MG63 (cell line): ENCODE measurements at regions not wholly inside any gene's neighbourhood (a gene's known extent, or its start where the extent isn't known, plus 50 kb on each side); places are given as distances from the start of the nearest gene placed in this dataset.
"Not testable (repeated sequence)": the region's sequence is repeated elsewhere in the genome, so short reads cannot be mapped to it uniquely, and the experiment has no call there.

Experiments used
- DNase-seq: peaks from one replicate; pipeline ENCODE4 v3.0.0-alpha.2; 2020
- H3K27me3 ChIP-seq: fragments of 250-450 bp; sonication (Bioruptor Pico); 2 replicates; pipeline ENCODE4 v1.5.1; 2020; ENCODE audit warnings: mild to moderate bottlenecking, moderate library complexity
- H3K36me3 ChIP-seq: fragments of 250-450 bp; sonication (Bioruptor Pico); 2 replicates; pipeline ENCODE4 v1.5.1; 2020; ENCODE audit warnings: mild to moderate bottlenecking, moderate library complexity
- H3K4me3 ChIP-seq: fragments of 250-450 bp; sonication (Bioruptor Pico); 2 replicates; pipeline ENCODE4 v1.5.1; 2020; ENCODE audit warnings: mild to moderate bottlenecking, moderate library complexity
- H3K9me3 ChIP-seq: fragments of 250-450 bp; sonication (Bioruptor Pico); 2 replicates; pipeline ENCODE4 v1.5.1; 2020; ENCODE audit warnings: mild to moderate bottlenecking, moderate library complexity

DNA sequence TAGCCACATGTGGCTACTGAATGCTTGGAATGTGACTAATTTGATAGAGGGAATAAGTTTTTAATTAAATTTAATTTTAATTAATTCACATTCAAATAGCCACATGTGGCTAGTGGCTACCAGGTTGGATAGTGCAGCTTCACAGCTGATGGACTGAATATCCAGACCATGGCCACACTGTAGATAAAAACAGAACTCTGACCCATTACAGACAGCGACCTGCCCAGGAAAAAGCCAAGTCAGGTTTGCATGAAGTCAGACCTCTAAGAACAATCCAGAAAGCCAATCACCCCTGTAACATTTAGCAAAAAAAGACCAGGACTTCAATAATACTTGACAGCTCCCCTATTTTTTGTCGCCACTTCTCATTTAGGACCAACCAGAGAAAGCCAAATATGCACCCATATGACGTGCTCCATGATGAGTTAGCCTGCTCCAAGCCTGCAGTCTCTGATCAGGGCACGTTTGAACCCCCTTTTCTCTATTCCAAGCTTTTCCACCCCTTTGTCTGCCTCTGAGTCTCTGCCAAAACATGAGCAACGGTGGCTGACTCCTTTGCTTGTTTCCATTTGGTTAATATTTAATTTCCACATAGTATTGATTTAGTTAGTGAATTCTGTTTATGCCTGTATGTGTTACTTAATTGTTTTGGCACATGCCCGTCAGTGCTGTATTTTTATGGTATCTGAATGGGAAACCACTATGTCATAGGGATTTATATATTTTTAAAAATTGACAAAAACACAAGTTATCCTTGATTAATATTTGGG is 636.3 kb downstream of the UTRN start:
- Histone ChIP-seq H3K9me3 (no peaks in the 10 kb centered on the region), H3K27me3 (no peaks in the 10 kb centered on the region), H3K36me3 (no peaks in the 10 kb centered on the region), H3K4me3 (no peak overlapping the region)
- DNase-seq, result no peak

DNA sequence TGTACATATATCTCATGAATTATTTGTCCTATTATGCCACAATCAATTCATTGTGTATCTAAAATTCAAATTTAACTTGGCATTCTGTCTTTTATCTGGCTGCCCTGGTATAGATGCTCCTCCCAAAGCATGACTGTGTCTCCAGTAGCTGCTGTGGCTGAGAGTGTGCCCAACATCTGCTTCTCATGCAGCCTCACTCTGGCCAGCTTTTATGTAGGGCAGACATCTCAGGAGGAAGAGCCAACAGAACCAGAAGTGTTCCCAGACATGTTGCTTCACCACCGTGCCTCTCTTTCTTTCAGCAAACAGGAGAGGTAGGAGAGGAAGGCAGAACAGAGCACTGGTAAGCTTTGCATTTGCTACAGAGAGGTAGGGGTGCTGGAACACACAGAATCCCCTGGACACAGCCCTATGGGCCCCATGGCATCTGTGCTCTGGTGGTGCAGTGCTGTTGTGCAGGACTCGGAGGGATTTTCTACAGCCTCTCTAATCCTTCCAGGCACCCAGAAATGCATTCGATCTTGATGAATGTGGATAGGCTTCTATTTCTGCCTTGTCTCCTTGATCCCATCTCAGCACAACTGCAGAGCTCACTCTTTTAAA is 637.1 kb downstream of the UTRN start:
- peak; percentile 36 for DNase-seq
- Histone ChIP-seq H3K9me3 (no peaks in the 10 kb centered on the region), H3K27me3 (no peaks in the 10 kb centered on the region), H3K36me3 (no peaks in the 10 kb centered on the region), H3K4me3 (no peak overlapping the region)

DNA sequence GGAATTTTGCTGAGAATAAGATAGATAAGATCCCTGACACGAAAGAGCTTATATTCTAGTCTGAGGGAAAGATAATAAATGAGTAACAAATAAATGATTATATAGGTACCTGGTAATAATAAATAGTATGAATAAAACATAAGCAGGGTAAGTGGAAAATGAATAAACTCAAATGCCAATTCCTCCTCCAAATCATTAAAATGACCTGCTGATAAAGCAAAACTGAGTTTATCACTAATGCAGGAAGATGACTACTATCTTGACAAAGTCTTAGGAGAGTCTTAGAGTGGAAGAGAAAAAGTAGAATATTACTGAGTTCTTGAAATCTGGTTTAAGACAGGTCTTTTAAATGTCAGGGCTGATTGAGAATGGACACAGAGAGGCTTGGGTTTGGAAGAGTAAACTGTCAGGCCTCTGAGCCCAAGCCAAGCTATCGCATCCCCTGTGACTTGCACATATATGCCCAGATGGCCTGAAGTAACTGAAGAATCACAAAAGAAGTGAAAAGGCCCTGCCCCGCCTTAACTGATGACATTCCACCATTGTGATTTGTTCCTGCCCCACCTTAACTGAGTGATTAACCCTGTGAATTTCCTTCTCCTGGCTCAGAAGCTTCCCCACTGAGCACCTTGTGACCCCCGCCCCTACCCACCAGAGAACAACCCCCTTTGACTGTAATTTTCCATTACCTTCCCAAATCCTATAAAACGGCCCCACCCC is 637.8 kb downstream of the UTRN start:
- not testable (repeated sequence) for H3K27me3 ChIP-seq, DNase-seq

DNA sequence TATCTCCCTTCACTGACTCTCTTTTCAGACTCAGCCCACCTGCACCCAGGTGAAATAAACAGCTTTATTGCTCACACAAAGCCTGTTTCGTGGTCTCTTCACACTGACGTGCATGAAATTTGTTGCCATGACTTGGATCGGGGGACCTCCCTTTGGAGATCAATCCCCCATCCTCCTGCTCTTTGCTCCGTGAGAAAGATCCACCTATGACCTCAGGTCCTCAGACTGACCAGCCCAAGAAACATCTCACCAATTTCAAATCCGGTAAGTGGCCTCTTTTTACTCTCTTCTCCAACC is 638.3 kb downstream of the UTRN start:
- not testable (repeated sequence) for DNase-seq, H3K27me3 ChIP-seq, H3K36me3 ChIP-seq, H3K9me3 ChIP-seq, H3K4me3 ChIP-seq

More for the DNA sequence above, 637.8 kb downstream of the UTRN start:
- H3K9me3 ChIP-seq, H3K36me3 ChIP-seq, H3K4me3 ChIP-seq: not testable (repeated sequence)

DNA sequence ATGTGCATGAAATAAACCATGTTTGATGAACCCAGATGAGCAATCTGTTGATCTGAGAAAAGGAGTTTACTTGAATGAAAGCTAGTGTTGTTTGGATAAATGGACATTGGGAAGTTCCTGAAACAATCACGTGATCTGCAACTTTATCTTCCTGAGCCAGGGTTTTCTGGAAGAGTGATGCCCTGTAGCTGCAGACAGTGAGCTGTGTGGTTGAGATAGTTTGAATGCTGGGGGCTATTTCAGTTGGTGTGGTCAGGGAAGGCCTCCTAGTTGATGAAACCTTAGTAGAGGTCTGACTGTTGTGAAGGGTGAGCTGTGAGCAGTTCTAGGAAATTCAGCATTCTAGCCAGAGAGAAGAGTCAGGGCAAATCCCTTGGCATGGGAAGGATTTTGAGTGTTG is 643.7 kb downstream of the UTRN start:
- Histone ChIP-seq H3K36me3 (no peaks in the 10 kb centered on the region), H3K9me3 (no peaks in the 10 kb centered on the region), H3K27me3 (no peaks in the 10 kb centered on the region), H3K4me3 (no peak overlapping the region)
- no peak for DNase-seq

DNA sequence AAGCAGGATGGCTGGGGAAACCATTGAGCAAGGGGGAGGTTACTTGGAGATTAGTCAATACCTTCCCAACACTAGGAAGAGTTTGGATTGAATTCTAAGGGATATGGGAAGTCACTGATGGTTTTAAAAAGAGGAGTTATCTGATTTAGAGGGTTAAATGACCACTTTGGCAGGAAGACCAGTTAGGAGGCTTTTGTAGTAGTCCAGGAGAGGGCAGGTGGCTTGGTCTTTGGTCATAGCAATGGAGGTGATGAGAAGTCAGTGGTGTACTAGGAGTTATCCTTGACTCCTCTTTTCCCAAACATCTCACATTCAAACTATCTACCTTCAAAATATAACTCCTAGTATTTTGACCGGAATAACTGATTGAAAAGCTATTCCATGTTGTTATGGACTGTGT is 644.1 kb downstream of the UTRN start:
- Histone ChIP-seq H3K9me3 (no peaks in the 10 kb centered on the region), H3K4me3 (no peak overlapping the region)
- DNase-seq, result no peak

DNA sequence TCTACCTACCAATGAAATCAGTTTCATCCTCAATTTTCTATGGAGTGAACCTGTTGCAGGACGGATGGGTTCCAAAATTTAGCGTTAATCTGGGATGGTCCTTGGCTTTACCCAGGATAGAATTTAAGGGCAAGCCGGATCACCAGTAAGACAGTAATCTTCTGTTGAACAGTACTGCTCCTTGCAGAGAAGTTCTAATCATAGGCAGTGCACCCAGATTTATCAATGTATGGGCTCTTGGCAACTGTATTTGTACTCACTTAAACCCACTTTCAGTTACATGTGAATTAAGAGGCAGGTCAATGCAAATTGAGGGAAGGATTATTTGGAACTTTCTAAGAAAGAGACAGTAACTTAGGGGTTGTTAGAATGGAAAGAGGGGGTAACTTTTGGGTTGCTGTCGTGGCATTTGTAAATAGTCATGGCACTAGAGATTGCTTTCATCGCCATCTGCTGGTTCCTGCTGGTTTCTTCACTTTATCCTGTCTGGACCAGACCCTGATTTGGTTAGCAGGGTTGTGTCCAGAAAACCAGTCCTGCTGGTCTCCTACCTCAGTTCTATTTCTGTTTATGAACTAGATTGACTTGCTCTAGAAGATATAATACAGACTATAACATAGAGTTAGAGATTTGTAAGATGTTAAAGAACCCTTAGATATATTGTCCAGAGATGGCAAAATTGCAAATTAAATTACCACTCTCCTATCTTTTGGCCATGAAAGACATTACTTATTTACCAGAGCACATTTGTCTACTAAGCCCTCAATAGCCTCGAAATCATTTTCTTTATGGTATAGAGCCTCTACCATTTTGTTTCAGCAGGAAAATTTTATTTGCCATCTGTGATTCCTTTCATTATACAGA is 646.3 kb downstream of the UTRN start:
- H3K9me3 ChIP-seq, result no peaks in the 10 kb centered on the region
- no peaks in the 10 kb centered on the region for H3K27me3 ChIP-seq
- no peak overlapping the region for H3K4me3 ChIP-seq
- H3K36me3 ChIP-seq, result no peaks in the 10 kb centered on the region
- no peak for DNase-seq

More for the DNA sequence above, 644.1 kb downstream of the UTRN start:
- Histone ChIP-seq H3K36me3 (no peaks in the 10 kb centered on the region), H3K27me3 (no peaks in the 10 kb centered on the region)

DNA sequence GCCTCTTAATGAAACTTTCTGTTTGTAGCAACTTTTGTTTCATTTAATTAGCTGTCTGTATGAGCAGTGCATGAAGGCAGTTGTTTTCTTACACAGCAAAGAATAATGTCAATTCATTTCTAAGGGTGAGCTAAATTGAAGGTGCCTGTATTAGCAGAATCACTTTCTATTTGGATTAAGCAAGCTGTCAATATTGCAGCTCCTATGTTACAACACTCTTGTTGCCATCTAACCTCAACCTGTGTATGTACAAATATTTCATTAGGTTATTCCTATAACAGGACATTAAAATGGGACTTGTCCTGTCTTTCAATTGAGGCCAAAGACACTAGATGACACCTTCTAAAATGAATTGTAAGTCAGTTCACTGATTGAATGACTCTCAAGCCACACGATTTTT is 647.5 kb downstream of the UTRN start:
- Histone ChIP-seq H3K27me3 (no peaks in the 10 kb centered on the region), H3K4me3 (no peak overlapping the region), H3K36me3 (no peaks in the 10 kb centered on the region), H3K9me3 (no peaks in the 10 kb centered on the region)
- no peak for DNase-seq

DNA sequence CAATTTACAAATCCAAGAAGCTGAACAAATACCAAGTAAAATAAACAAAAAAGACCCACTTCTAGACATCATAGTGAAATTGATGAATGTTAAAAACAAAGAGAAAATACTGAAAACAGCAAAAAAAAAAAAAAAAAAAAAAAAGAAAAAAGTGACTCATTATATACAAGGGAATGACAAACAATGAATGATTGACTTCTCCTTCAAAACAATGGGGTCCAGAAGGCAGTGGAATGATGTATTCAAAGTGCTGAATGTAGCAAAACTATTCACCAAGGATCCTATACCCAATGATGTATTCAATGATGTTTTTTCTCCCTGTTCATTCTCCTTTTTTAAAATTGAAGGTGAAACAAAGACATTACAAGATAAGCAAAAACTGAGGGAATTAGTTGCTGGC is 650.0 kb downstream of the UTRN start:
- H3K36me3 ChIP-seq, result no peaks in the 10 kb centered on the region
- H3K4me3 ChIP-seq, result no peak overlapping the region
- no peaks in the 10 kb centered on the region for H3K27me3 ChIP-seq
- no peaks in the 10 kb centered on the region for H3K9me3 ChIP-seq
- no peak for DNase-seq

DNA sequence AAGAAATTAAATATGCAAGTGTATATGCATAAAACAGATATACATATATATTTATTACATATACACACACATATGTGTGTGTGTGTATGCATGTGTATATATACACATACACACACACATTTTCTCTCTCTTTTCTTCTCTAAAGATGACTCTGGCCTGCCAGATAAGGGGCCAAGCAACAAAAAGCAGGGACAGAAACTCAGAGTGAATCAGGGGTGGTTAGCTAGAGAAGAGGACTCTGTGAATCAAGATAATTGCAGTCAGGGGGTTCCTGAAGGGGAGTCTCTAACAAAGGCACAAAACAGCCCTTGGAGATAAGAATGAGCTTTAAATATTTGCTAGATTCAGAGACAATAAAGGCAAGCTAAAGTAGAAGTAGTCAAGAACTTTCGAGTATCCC is 650.5 kb downstream of the UTRN start:
- no peak for DNase-seq
- Histone ChIP-seq H3K36me3 (no peaks in the 10 kb centered on the region), H3K27me3 (no peaks in the 10 kb centered on the region), H3K9me3 (no peaks in the 10 kb centered on the region), H3K4me3 (no peak overlapping the region)

DNA sequence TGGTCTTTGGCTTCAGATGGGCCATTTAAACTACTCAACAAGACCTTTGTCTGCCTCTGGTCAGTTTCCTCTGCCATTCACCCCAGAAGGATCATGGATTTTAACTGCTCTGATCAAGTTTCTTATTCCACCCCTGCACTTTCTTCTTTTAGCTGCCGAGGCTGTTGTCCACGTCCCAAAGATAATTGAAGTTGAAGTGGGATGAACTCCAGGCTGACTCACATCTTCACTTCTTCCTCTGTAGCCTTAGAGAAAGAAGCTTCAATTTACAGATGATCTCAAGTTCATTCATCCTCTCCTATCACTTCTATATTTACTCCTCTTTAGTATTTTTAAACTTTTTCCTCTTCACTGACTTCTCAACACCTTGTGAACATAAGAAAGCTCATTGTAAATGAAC is 651.6 kb downstream of the UTRN start:
- DNase-seq, result peak; percentile 11
- Histone ChIP-seq H3K9me3 (no peaks in the 10 kb centered on the region), H3K36me3 (no peaks in the 10 kb centered on the region), H3K27me3 (no peaks in the 10 kb centered on the region), H3K4me3 (no peak overlapping the region)

DNA sequence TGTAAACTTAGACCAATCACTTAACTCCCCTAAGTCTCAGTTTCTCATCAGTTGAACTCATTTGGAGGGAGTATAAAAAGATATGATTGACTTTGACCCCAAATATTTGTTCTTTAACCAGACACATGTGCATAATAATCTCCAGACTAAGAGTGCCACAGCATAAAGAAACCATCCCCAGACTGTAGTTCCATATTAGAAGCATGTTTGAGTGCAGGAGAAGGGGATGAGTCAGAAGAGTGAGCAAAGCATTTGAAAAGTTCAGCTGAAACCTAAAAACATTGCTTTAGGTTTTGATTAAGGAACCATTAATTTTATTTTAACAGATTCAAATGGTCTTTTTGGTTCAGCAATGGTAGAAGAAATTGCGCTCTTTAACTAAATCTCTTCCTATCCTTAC is 654.8 kb downstream of the UTRN start:
- Histone ChIP-seq H3K36me3 (no peaks in the 10 kb centered on the region), H3K9me3 (no peaks in the 10 kb centered on the region), H3K4me3 (no peak overlapping the region), H3K27me3 (no peaks in the 10 kb centered on the region)
- DNase-seq, result no peak

DNA sequence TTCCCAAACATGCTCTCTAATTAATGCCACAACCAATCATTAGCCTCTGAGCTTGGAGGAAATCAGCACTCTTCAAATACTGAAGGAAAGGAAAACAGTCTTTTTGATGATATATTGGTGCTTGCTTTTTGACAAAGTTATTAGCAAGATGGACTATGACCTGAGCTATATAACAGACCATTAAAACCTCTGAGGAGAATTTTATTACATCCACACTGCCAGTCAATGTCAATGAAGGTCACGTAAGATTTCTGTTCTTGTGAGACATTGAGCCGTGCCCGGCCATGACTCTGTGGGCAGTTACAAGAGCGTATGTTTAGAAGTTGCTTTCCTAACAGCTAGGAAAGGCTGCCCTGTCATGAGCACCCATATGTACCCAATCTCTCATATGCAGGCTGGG is 659.0 kb downstream of the UTRN start:
- no peaks in the 10 kb centered on the region for H3K36me3 ChIP-seq

DNA sequence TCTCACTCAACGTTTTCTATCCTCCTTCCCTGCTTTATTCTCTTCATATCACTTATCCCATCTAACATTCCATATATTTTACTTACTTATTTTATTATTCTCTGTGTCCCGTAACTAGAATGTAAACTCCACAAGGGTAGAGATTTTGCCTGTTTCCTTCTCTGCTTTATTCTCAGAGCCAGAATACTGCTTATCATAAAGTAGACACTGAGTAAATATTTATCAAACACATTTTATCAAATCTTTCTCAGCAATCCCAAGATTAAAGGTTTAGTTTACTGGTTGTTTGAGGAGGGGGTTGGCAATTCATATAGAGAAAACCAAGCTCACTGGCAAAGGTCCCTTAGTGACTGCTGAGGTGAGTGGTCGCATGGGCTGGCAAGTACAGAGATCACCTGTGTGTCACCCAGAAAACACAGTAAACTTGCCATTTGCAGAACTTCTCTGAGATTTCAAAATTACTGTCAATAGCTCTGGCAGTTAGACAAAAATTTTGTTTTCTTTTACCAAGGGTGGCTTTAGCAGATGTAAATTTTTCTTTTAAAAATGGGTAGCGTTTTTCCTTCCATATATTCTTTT is 662.4 kb downstream of the UTRN start:
- H3K27me3 ChIP-seq, result no peaks in the 10 kb centered on the region
- no peak overlapping the region for H3K4me3 ChIP-seq
- DNase-seq, result no peak
- no peaks in the 10 kb centered on the region for H3K9me3 ChIP-seq
- no peaks in the 10 kb centered on the region for H3K36me3 ChIP-seq

More for the DNA sequence above, 659.0 kb downstream of the UTRN start:
- no peaks in the 10 kb centered on the region for H3K27me3 ChIP-seq
- H3K9me3 ChIP-seq, result no peaks in the 10 kb centered on the region
- no peak for DNase-seq
- H3K4me3 ChIP-seq, result no peak overlapping the region

DNA sequence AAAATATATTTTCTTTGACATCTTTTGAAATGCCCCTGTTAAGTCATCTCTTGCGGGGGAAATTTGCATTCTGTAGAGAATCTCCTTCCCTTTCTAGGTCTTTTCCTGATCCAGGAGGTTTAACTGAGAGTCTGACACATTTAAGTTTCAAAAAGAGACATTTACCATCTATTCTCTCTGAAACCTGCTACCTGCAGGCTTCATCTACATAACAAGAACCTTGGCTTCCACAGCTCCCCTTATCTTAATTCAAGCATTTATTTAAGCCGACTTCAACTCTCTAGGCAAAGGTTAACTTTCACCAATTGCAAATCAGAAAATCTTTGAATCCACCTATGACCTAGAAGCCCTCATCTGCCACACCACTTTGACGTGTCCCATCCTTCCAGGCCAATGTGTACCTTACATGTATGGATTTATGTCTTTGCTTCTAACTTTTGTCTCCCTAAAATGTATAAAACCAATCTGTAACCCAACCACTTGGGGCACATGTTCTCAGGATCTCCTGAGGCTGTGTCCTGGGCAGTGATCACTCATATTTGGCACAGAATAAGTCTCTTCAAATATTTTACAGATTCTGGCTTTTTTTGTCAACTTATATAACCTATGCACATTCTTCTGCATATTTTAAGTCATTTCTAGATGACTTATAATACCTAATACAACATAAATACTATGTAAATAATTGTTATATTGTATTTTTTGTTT is 666.7 kb downstream of the UTRN start:
- Histone ChIP-seq H3K4me3 (no peak overlapping the region), H3K27me3 (no peaks in the 10 kb centered on the region), H3K36me3 (no peaks in the 10 kb centered on the region), H3K9me3 (no peaks in the 10 kb centered on the region)
- no peak for DNase-seq

DNA sequence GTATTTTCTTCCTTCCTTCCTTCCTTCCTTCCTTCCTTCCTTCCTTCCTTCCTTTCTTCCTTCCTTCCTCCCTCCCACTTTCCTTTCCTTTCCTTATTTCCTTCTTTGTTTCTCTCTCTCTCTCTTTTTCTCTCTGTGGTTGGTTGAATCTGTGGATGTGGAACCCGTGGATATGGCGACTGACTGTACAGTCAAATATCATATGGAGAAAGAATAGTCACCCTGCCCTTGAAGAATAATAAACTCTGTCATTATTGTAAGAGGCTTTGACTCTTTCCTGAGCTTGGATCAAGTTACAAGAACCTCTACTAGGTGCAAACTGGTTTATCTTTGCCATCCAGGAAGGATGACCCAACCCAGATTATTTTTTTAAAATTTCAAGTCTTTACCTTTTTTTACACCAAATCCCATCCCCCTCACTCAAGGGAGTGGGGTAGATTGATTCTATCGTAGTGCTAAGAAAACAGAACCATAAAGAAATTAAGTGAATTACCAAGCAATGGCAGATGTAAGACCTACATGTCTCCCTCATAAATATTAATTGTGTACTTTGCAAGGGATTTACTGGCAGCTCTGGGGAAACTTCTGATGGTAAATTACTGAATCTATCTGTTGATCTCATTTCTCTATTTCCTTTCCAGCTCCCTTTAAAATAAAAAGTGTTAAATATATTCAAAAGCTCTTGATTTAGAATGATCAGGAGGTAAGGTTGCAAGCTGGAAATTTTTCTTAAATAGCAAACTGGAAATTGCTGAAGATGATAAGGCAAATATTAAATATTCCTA is 667.5 kb downstream of the UTRN start:
- H3K4me3 ChIP-seq, result no peak overlapping the region
- H3K36me3 ChIP-seq, result no peaks in the 10 kb centered on the region
- no peaks in the 10 kb centered on the region for H3K9me3 ChIP-seq
- no peak for DNase-seq
- H3K27me3 ChIP-seq, result no peaks in the 10 kb centered on the region
